ENCODE measurements at regions not wholly inside any gene's neighbourhood (a gene's known extent, or its start where the extent isn't known, plus 50 kb on each side); places are given as distances from the start of the nearest gene placed in this dataset.
"Not testable (repeated sequence)": the region's sequence is repeated elsewhere in the genome, so short reads cannot be mapped to it uniquely, and the experiment has no call there.

- H2AFZ ChIP-seq (ENCODE audit: low read length) = no peak overlapping the region
- peak overlapping the region; percentile 74 for H3K9ac ChIP-seq (ENCODE audit: low read depth, low read length, poor library complexity, severe bottlenecking)
Observed at GRCh38 chr2:195330513-195330956, 326.5 kb upstream of the SLC39A10 start.

GRCh38 chr2:195329784-195330183 lies 327.2 kb upstream of the SLC39A10 start:
- H3K9me2 ChIP-seq (replicated peaks; ENCODE audit: low read depth, low read length); H3K9ac ChIP-seq (ENCODE audit: low read depth, low read length, poor library complexity, severe bottlenecking); H3K36me3 ChIP-seq (ENCODE audit: insufficient read depth, low read length); H3K27me3 ChIP-seq (ENCODE audit: insufficient read depth, low read length, poor library complexity, severe bottlenecking); H3K4me3 ChIP-seq (ENCODE audit: low read length, poor library complexity, severe bottlenecking); H3K79me2 ChIP-seq (ENCODE audit: insufficient read depth, low read length); H2AFZ ChIP-seq (ENCODE audit: low read length); H4K20me1 ChIP-seq (ENCODE audit: insufficient read depth, low read length, poor library complexity, severe bottlenecking): not testable (repeated sequence)
- peaks cover 22% of the 10 kb centered on the region for H3F3A ChIP-seq (ENCODE audit: low read depth)
- H3K4me2 ChIP-seq (ENCODE audit: low read depth, low read length, poor library complexity, severe bottlenecking) = peak overlapping the region; percentile 44
- H3K9me3 ChIP-seq (ENCODE audit: insufficient read depth, low read depth, low read length) = peaks cover 36% of the 10 kb centered on the region
- peaks cover 50% of the 10 kb centered on the region for H3K4me1 ChIP-seq (ENCODE audit: insufficient read depth, low read length, poor library complexity, severe bottlenecking)

More at GRCh38 chr2:195330513-195330956, 326.5 kb upstream of the SLC39A10 start:
- Histone ChIP-seq H3F3A (ENCODE audit: low read depth) (peaks cover 22% of the 10 kb centered on the region), H3K9me3 (ENCODE audit: insufficient read depth, low read depth, low read length) (peaks cover 34% of the 10 kb centered on the region), H3K4me3 (ENCODE audit: low read length, poor library complexity, severe bottlenecking) (peak overlapping the region; percentile 49), H3K36me3 (ENCODE audit: insufficient read depth, low read length) (peaks cover 10% of the 10 kb centered on the region; the same call in 1 of the 2 replicates), H3K4me1 (ENCODE audit: insufficient read depth, low read length, poor library complexity, severe bottlenecking) (peaks cover 50% of the 10 kb centered on the region), H3K27me3 (ENCODE audit: insufficient read depth, low read length, poor library complexity, severe bottlenecking) (no peaks in the 10 kb centered on the region), H4K20me1 (ENCODE audit: insufficient read depth, low read length, poor library complexity, severe bottlenecking) (no peaks in the 10 kb centered on the region), H3K79me2 (ENCODE audit: insufficient read depth, low read length) (no peaks in the 10 kb centered on the region), H3K9me2 (replicated peaks; ENCODE audit: low read depth, low read length) (no peaks in the 10 kb centered on the region), H3K4me2 (ENCODE audit: low read depth, low read length, poor library complexity, severe bottlenecking) (peak overlapping the region; percentile 71)
- no peak for TF ChIP-seq CTCF (conservative IDR thresholded peaks at IDR 0.05; ENCODE audit: low read length)
- TF ChIP-seq EZH2phosphoT487 (IDR thresholded peaks at IDR 0.05; ENCODE audit: borderline replicate concordance) = no peak

GRCh38 chr2:195326537-195326936 lies 330.5 kb upstream of the SLC39A10 start:
- Histone ChIP-seq H3K9ac (ENCODE audit: low read depth, low read length, poor library complexity, severe bottlenecking) (no peak overlapping the region), H2AFZ (ENCODE audit: low read length) (no peak overlapping the region), H3K4me3 (ENCODE audit: low read length, poor library complexity, severe bottlenecking) (no peak overlapping the region), H3K4me1 (ENCODE audit: insufficient read depth, low read length, poor library complexity, severe bottlenecking) (peaks cover 46% of the 10 kb centered on the region), H3K9me2 (replicated peaks; ENCODE audit: low read depth, low read length) (no peaks in the 10 kb centered on the region), H3K36me3 (ENCODE audit: insufficient read depth, low read length) (peaks cover 10% of the 10 kb centered on the region; the same call in 1 of the 2 replicates), H3F3A (ENCODE audit: low read depth) (peaks cover 15% of the 10 kb centered on the region), H3K4me2 (ENCODE audit: low read depth, low read length, poor library complexity, severe bottlenecking) (no peak overlapping the region), H3K9me3 (ENCODE audit: insufficient read depth, low read depth, low read length) (peaks cover 48% of the 10 kb centered on the region), H3K27me3 (ENCODE audit: insufficient read depth, low read length, poor library complexity, severe bottlenecking) (no peaks in the 10 kb centered on the region), H4K20me1 (ENCODE audit: insufficient read depth, low read length, poor library complexity, severe bottlenecking) (no peaks in the 10 kb centered on the region), H3K79me2 (ENCODE audit: insufficient read depth, low read length) (no peaks in the 10 kb centered on the region)
- no peak for TF ChIP-seq EZH2phosphoT487 (IDR thresholded peaks at IDR 0.05; ENCODE audit: borderline replicate concordance)
- no peak for TF ChIP-seq CTCF (conservative IDR thresholded peaks at IDR 0.05; ENCODE audit: low read length)

- no peaks in the 10 kb centered on the region for H3K27me3 ChIP-seq (ENCODE audit: insufficient read depth, low read length, poor library complexity, severe bottlenecking)
- H3K4me2 ChIP-seq (ENCODE audit: low read depth, low read length, poor library complexity, severe bottlenecking) = no peak overlapping the region
- 0 out of 2 replicates have a peak, but pooled peaks cover 4% of the 10 kb centered on the region for H3K36me3 ChIP-seq (ENCODE audit: insufficient read depth, low read length)
- H3K4me3 ChIP-seq (ENCODE audit: low read length, poor library complexity, severe bottlenecking) = no peak overlapping the region
- H3K9me3 ChIP-seq (ENCODE audit: insufficient read depth, low read depth, low read length) = peaks cover 36% of the 10 kb centered on the region
- H3K9me2 ChIP-seq (replicated peaks; ENCODE audit: low read depth, low read length) = no peaks in the 10 kb centered on the region
- H3K79me2 ChIP-seq (ENCODE audit: insufficient read depth, low read length) = no peaks in the 10 kb centered on the region
- H4K20me1 ChIP-seq (ENCODE audit: insufficient read depth, low read length, poor library complexity, severe bottlenecking) = no peaks in the 10 kb centered on the region
- H3F3A ChIP-seq (ENCODE audit: low read depth) = no peaks in the 10 kb centered on the region
- no peak for TF ChIP-seq CTCF (conservative IDR thresholded peaks at IDR 0.05; ENCODE audit: low read length)
- no peak for TF ChIP-seq EZH2phosphoT487 (IDR thresholded peaks at IDR 0.05; ENCODE audit: borderline replicate concordance)
- H3K9ac ChIP-seq (ENCODE audit: low read depth, low read length, poor library complexity, severe bottlenecking) = no peak overlapping the region
- H3K4me1 ChIP-seq (ENCODE audit: insufficient read depth, low read length, poor library complexity, severe bottlenecking) = peaks cover 61% of the 10 kb centered on the region
- H2AFZ ChIP-seq (ENCODE audit: low read length) = peak overlapping the region; percentile 5; the same call in 1 of the 2 replicates
Observed at GRCh38 chr2:195322324-195322723, 334.7 kb upstream of the SLC39A10 start.
